Endothelial cell of umbilical vein (primary cell): ENCODE measurements at regions not wholly inside any gene's neighbourhood (a gene's known extent, or its start where the extent isn't known, plus 50 kb on each side); places are given as distances from the start of the nearest gene placed in this dataset.

Experiments
- BruUV-seq: library from RNA; stranded (reverse); fragments of 400-500 nt; replicated peaks from 2 replicates; lab custom pipeline; 2021; lab: Mats Ljungman, UMichigan
- CTCF ChIA-PET: fragments of 300-600, 350-600 bp; sonication (Branson Sonifier 250); formaldehyde crosslinking; loops from one replicate; lab custom pipeline; 2021; ENCODE audit warnings: antibody characterized with exemption, inconsistent platforms; lab: Charles Lee
- POLR2A ChIA-PET: fragments of 300-600, 350-600 bp; sonication (Branson Sonifier 250); formaldehyde crosslinking; loops from one replicate; lab custom pipeline; 2021; ENCODE audit warnings: antibody characterized with exemption, inconsistent platforms; lab: Charles Lee
- DNase-seq: peaks from one replicate; pipeline ENCODE4 v3.0.0-alpha.2; 2011; ENCODE audit warnings: low read depth, low spot score
- FAIRE-seq: peaks from 2 replicates; lab custom pipeline; 2011; peaks lifted over from hg19 to GRCh38; lab: Jason Lieb, UNC
- H2AFZ ChIP-seq: 2 replicates; pipeline ENCODE4 v1.6.0; 2012; ENCODE audit warnings: low read depth, low read length, control low read depth, inconsistent platforms
- H3K27ac ChIP-seq: 2 replicates; pipeline ENCODE4 v1.5.1; 2011; ENCODE audit warnings: low read depth, mild to moderate bottlenecking, control low read depth, low read length, moderate library complexity; ENCODE audit not compliant: insufficient read depth
- H3K27me3 ChIP-seq, 2 experiments: 2 replicates each; pipeline versions ENCODE4 v1.6.0 to v1.6.1; 2011; ENCODE audit warnings: low read length in 2 of 2, mixed read lengths in 1 of 2; ENCODE audit not compliant: control insufficient read depth in 2 of 2, insufficient read depth in 2 of 2
- H3K36me3 ChIP-seq, 2 experiments: 2 replicates in 1 of 2; 3 replicates in 1 of 2; pipeline ENCODE4 v1.5.1; 2011; ENCODE audit warnings: low read length in 2 of 2, mild to moderate bottlenecking in 1 of 2, moderate library complexity in 1 of 2; ENCODE audit not compliant: control insufficient read depth in 2 of 2, insufficient read depth in 2 of 2; ENCODE audit errors: extremely low read depth in 1 of 2
- H3K4me1 ChIP-seq: 3 replicates; pipeline ENCODE4 v1.5.1; 2011; ENCODE audit warnings: mild to moderate bottlenecking, low read length; ENCODE audit not compliant: control insufficient read depth, insufficient read depth; ENCODE audit errors: extremely low read depth
- H3K4me2 ChIP-seq: 2 replicates; pipeline ENCODE4 v1.6.1; 2011; ENCODE audit warnings: low read length, control low read depth, mixed read lengths; ENCODE audit not compliant: insufficient read depth
- H3K4me3 ChIP-seq, 3 experiments: fragments of 200-600 bp in 1 of 3; sonication (generic), shearing (Covaris generic) in 1 of 3; replicated peaks in 1 of 3; 2 replicates each; pipeline ENCODE4 v1.5.1; 2011 to 2016; ENCODE audit warnings: control low read depth in 3 of 3, low read length in 3 of 3, mild to moderate bottlenecking in 2 of 3, inconsistent platforms in 1 of 3, low read depth in 1 of 3, moderate library complexity in 1 of 3; ENCODE audit not compliant: insufficient read depth in 1 of 3
- H3K79me2 ChIP-seq: 2 replicates; pipeline ENCODE4 v1.6.0; 2012; ENCODE audit warnings: low read length, inconsistent platforms; ENCODE audit not compliant: control insufficient read depth, insufficient read depth
- H3K9ac ChIP-seq: replicated peaks from 2 replicates; pipeline ENCODE3; 2011; ENCODE audit warnings: low read length, control low read depth; ENCODE audit not compliant: insufficient read depth; ENCODE audit errors: extremely low read depth
- H3K9me1 ChIP-seq: replicated peaks from 3 replicates; pipeline ENCODE4 v1.6.0; 2011; ENCODE audit warnings: mild to moderate bottlenecking, low read length; ENCODE audit not compliant: control insufficient read depth, insufficient read depth; ENCODE audit errors: extremely low read depth
- H3K9me3 ChIP-seq: replicated peaks from 2 replicates; pipeline ENCODE4 v1.5.1; 2012; ENCODE audit warnings: low read length, inconsistent platforms; ENCODE audit not compliant: control insufficient read depth, insufficient read depth
- H4K20me1 ChIP-seq: replicated peaks from 2 replicates; pipeline ENCODE3; 2011; ENCODE audit warnings: mild to moderate bottlenecking, low read length; ENCODE audit not compliant: control insufficient read depth, insufficient read depth; ENCODE audit errors: extremely low read depth
- CTCF ChIP-seq, 2 donors: IDR thresholded peaks; 1 replicate in 1 of 2; 2 replicates in 1 of 2; pipeline ENCODE4 v1.5.1; 2011; ENCODE audit warnings: low read length in 2 of 2, mild to moderate bottlenecking in 2 of 2, moderate library complexity in 2 of 2, control low read depth in 1 of 2, inconsistent platforms in 1 of 2, low read depth in 1 of 2; ENCODE audit not compliant: insufficient read depth in 1 of 2; ENCODE audit errors: extremely low read depth in 1 of 2
- EZH2 ChIP-seq: IDR thresholded peaks from 2 replicates; pipeline ENCODE4 v1.6.1; 2012; ENCODE audit warnings: borderline replicate concordance, low read depth, mild to moderate bottlenecking, moderate library complexity, low read length, inconsistent platforms; ENCODE audit not compliant: severe bottlenecking
- FOS ChIP-seq: IDR thresholded peaks from 2 replicates; pipeline ENCODE4 v1.6.1; 2011; ENCODE audit warnings: mild to moderate bottlenecking, low read length, moderate library complexity, borderline replicate concordance; ENCODE audit not compliant: insufficient read depth
- GATA2 ChIP-seq: IDR thresholded peaks from 2 replicates; pipeline ENCODE4 v1.7.0; 2011; ENCODE audit warnings: low read depth, mild to moderate bottlenecking, moderate library complexity, mixed read lengths, low read length; ENCODE audit not compliant: insufficient read length, insufficient read depth
- JUN ChIP-seq: IDR thresholded peaks from 2 replicates; pipeline ENCODE4 v1.6.1; 2011; ENCODE audit warnings: borderline replicate concordance, low read depth; ENCODE audit not compliant: insufficient read length, insufficient read depth
- MAX ChIP-seq: IDR thresholded peaks from 2 replicates; pipeline ENCODE4 v1.6.1; 2011; ENCODE audit not compliant: insufficient read depth, insufficient read length
- MYC ChIP-seq: IDR thresholded peaks from one replicate; pipeline ENCODE4 v1.6.1; 2011; ENCODE audit warnings: mild to moderate bottlenecking, low read depth, low read length
- POLR2A ChIP-seq: IDR thresholded peaks from 2 replicates; pipeline ENCODE4 v1.6.1; 2012; ENCODE audit warnings: low read depth, mild to moderate bottlenecking, control low read depth, low read length
- POLR2AphosphoS5 ChIP-seq: IDR thresholded peaks from 2 replicates; pipeline ENCODE4 v1.6.1; 2012; ENCODE audit warnings: low read depth, mild to moderate bottlenecking, control low read depth, low read length, moderate library complexity; ENCODE audit not compliant: insufficient read depth
- dilution Hi-C: fragments of 300-500 bp; cut with MboI; formaldehyde crosslinking; loops from one replicate; pipeline ENCODE4 v1.15.0; 2019; ENCODE audit warnings: low sequenced_read_pairs; ENCODE audit not compliant: extremely low pct_ligation_motif_present
- intact Hi-C: fragments of 100-400 bp; cut with micrococcal nuclease; formaldehyde crosslinking; loops from one replicate; pipeline ENCODE4 v1.10.0; 2022

- H3K9me3 ChIP-seq: no peaks in the 10 kb centered on the region
- POLR2A ChIA-PET: no interaction called here
- H2AFZ ChIP-seq: no peak overlapping the region
- BruUV-seq: no TSS peak
- no peak overlapping the region for H3K27ac ChIP-seq
- H4K20me1 ChIP-seq: no peaks in the 10 kb centered on the region
- no peak overlapping the region for H3K4me2 ChIP-seq
- no peaks in the 10 kb centered on the region for H3K27me3 ChIP-seq
- DNase-seq: no peak
- no peaks in the 10 kb centered on the region for H3K9me1 ChIP-seq
- no peaks in the 10 kb centered on the region for H3K4me1 ChIP-seq
- FAIRE-seq: no peak
- CTCF ChIA-PET: no interaction called here
- H3K36me3 ChIP-seq: no peaks in the 10 kb centered on the region
- TF ChIP-seq FOS (no peak), JUN (no peak), MYC (no peak), CTCF (IDR thresholded peaks at IDR 0.05; ENCODE audit: extremely low read depth in 1 of 2, insufficient read depth in 1 of 2, low read depth in 1 of 2, low read length in 2 of 2) (no peak), POLR2AphosphoS5 (no peak), POLR2A (no peak), MAX (no peak), GATA2 (no peak), EZH2 (no peak)
- intact Hi-C loops (no loop called here), dilution Hi-C loops (no loop called here)
- no peak overlapping the region for H3K4me3 ChIP-seq
- no peaks in the 10 kb centered on the region for H3K79me2 ChIP-seq
- H3K9ac ChIP-seq: no peak overlapping the region
Observed at GRCh38 chr15:70407955-70408354, 310.2 kb upstream of the TLE3 start.
